A673 (cell line): ENCODE measurements at regions not wholly inside any gene's neighbourhood (a gene's known extent, or its start where the extent isn't known, plus 50 kb on each side); places are given as distances from the start of the nearest gene placed in this dataset.

Experiments
- CTCF ChIP-seq: fragments of 300-800, 200-600 bp; sonication (generic); conservative IDR thresholded peaks from 2 replicates; pipeline ENCODE4 v1.5.1; 2017; ENCODE audit warnings: low read depth, mild to moderate bottlenecking, antibody characterized with exemption, low read length, moderate library complexity, mixed read lengths
- EZH2 ChIP-seq: fragments of 200-600 bp; sonication (generic); IDR thresholded peaks from 2 replicates; pipeline ENCODE4 v1.6.1; 2017; ENCODE audit warnings: borderline replicate concordance, low read depth, mild to moderate bottlenecking, mixed read lengths, antibody characterized with exemption, low read length; ENCODE audit not compliant: poor library complexity, severe bottlenecking

- TF ChIP-seq CTCF = no peak
- TF ChIP-seq EZH2 = no peak
Observed at GRCh38 chr12:124718458-124718857, 145.2 kb downstream of the SCARB1 start.
